ENCODE measurements at regions not wholly inside any gene's neighbourhood (a gene's known extent, or its start where the extent isn't known, plus 50 kb on each side); places are given as distances from the start of the nearest gene placed in this dataset.

- DNase-seq, result no peak
These were observed 235.8 kb upstream of the DCN start for GRCh38 chr12:91418221-91419090.

GRCh38 chr12:91417650-91418049 is 235.0 kb upstream of the DCN start:
- no peak for DNase-seq

DNA sequence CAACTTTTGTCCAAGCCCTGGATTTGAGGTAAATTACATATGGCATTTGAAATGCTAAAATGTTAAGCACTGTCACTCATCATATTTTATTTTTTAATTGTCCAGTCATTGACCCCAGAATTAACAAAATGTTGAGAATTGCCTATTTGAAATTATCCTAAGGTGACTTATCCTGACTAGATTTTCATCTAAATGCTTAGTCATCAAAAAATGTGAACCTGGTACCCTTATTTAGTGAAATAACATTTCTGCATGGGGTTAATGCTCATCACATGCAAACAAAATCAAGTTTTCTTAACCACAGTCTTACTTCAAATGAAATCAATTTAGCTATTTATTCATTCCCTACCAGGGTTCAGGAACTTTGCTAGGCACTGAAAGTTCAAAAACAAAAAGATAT is 232.0 kb upstream of the DCN start:
- DNase-seq, result no peak

- no peak for DNase-seq
These were observed 231.2 kb upstream of the DCN start for GRCh38 chr12:91413581-91414546.

DNA sequence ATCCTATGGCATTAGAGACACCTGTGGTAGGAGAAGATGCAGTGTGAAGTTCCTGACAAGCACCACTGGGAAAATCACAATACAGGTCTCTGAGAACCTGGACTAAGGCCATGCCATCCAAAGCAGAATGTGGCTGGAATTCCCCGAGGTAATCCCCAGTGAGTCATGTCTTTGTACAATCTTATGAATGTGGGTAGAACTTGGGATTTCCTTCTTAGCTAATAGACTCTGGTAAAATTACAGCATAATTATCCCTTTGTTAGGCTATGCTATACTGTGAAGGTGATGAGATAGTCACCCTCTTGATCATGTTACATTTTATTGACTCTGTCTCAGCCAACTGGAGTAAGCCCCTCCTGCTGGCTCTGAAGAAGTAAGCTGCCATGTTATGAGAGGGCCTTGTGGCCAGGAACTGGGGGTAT is 224.3 kb upstream of the DCN start:
- no peak for DNase-seq

DNA sequence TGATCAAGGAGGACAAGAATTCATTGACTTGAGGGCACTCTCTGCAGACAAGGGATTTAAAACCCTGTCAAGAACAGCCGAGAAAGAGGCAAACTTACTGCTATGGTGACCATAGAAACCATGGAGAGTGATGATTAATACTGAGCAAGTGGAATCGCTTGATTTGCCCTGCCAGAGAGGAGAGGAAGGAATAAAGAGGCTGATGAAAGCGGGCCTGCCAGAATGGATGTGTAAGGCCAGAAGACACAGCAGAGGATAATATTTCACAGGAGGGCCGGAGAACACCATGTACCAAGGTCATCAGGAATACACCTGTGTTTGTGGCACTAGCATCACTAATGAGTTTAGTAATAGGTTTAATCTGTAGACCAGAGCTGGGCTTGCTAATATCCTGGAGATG is 221.8 kb upstream of the DCN start:
- DNase-seq, result no peak

DNA sequence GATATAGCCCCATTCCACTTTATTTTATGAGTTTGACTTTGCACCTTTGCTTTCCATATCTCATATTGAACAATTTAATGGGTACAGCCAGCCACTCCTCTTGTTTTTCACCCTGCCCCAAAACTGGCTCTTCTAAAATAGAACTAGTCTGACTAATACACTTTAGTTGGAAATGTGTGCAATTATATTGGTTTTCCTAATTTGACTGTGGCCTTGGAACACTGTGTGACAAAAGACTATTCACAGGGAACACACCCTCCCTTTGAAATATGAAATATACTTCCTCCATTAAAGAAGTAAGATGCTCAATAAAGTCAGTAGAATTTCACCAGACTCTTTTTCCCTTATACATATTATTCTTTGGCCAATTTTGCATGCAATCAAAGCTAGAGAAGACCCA is 218.6 kb upstream of the DCN start:
- DNase-seq, result no peak

DNA sequence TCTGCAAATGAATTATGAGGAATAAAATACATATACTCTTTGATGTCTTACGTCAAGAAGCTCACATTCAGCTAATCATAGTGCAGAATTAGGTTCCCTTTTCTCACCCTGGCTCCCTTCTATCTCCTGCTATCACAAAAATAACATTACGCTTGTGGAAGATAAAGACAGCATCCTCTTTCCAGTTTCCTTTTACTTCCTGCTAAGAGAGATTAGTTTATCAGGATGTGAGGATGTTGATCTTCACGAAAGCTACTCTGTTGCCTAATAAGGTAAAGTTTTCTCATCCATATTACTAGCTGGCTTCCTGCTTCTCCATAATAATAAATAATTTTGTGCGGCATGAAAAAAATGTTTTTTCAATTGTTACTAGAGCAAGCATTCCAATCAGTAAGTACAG is 217.7 kb upstream of the DCN start:
- no peak for DNase-seq

DNA sequence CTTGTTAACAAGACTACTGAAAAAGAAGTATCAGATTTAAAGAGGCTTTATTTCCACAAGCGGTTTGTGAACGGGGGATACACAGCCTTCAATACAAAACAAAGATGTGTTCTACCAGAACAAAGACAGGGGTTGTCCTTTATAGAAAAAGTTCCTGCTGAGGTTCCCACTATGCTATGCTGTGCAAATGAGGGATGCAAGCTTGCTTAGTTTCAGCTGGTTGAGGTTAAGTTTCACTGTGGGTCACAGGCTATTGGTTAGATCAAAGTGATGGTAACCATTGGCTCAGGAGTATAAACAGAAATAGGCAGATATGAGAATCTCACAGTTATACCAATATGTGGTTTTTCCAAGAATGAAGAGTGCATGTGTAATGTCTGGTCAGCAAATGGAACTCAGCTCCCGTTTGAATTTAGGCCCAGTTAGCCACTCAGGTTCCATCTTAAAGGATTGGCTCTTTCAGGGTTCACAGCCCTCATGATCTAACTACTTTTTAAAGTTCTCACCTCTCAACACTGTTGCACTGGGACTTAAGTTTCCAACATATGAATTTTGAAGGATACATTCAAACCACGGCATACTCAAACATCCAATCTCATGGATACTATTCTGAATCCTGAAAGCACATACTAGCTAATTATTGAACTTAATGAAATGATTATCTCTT is 215.4 kb upstream of the DCN start:
- DNase-seq, result no peak

GRCh38 chr12:91396293-91396692 is 213.7 kb upstream of the DCN start:
- no peak for DNase-seq

- DNase-seq, result no peak
These were observed 213.1 kb upstream of the DCN start for GRCh38 chr12:91395628-91396135.

GRCh38 chr12:91394903-91395302 is 212.3 kb upstream of the DCN start:
- no peak for DNase-seq

DNA sequence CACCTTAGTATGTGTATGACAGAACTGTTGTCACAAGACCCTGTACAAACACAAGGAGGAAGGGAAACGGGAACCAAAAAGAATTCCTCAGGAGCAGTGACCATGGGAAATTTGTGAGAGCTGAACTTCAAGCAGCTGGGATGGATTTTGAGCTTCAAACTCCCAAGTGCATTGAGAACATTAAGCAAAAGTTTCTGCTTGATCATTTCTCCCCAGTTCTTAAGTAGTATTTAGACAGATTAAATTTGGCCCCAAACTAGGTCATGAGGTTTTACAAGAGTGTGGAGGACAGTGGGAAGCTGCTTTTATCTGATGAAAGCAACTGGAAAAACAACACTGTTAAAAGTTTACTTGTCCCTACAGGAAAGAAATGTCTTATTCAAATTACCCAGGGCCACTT is 206.0 kb upstream of the DCN start:
- no peak for DNase-seq

- no peak for DNase-seq
These were observed 205.0 kb upstream of the DCN start for GRCh38 chr12:91387461-91388134.

DNA sequence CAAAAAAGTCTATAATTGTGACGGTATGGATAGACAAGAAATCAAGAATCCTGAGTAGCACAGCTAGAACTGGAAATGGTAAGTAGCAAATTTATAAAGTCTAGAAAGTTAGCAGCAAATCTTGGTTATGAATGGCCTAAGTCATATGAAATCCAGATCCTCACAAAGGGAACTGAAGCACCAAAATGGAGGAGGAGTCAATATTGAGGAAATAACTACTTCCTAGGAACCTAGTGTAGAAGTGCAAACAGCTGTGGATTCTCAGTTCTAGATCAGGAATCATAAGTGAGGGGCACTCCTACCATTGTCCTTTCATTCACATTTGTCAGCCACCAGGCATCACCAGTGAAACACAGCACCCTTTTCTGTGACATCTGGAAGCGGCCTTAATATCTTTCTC is 202.2 kb upstream of the DCN start:
- no peak for DNase-seq

GRCh38 chr12:91384366-91384765 is 201.7 kb upstream of the DCN start:
- no peak for DNase-seq

DNA sequence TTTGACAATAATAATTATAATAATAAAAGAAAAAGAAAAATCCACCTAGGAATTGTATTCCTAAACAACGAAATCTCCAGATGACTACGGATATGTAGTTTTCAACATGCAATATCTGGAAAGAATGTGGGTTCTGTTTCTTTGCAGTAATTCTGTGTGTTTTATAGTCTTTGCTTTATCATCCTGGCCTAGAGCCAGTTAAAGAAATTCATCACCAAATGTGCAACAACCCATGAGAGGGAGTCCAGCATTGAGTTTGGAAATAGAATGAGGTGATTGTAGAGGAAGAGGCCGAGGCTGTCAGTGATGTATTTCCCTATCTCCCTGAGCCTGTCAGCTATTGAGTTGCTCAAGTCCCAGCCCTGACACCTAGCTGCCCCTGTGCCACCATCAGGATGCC is 200.5 kb upstream of the DCN start:
- DNase-seq, result no peak

DNA sequence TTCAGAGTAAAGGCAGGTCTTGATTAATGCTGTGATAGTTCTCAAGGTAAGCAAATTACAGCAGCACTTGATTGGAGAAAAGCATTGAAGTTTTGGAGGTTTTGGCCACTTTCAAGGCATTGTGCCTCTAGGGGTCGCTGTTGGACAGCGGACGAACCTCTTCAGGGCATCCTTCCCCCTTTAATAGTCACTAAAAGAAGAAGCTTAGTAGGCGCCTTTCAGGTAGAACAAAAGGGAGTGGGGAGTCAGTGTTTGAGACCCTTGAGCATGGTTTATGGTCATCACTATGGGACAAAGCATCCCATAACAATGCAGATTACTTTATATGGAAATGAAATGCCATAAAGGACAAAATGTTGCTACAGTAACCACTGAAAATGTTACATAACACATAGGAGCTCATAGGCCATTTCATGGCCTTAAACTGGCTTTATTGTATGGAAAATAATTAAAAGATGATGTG is 199.5 kb upstream of the DCN start:
- peak; percentile 79 for DNase-seq

GRCh38 chr12:91381309-91381804 is 198.7 kb upstream of the DCN start:
- no peak for DNase-seq

GRCh38 chr12:91380631-91381030 is 198.0 kb upstream of the DCN start:
- no peak for DNase-seq

DNA sequence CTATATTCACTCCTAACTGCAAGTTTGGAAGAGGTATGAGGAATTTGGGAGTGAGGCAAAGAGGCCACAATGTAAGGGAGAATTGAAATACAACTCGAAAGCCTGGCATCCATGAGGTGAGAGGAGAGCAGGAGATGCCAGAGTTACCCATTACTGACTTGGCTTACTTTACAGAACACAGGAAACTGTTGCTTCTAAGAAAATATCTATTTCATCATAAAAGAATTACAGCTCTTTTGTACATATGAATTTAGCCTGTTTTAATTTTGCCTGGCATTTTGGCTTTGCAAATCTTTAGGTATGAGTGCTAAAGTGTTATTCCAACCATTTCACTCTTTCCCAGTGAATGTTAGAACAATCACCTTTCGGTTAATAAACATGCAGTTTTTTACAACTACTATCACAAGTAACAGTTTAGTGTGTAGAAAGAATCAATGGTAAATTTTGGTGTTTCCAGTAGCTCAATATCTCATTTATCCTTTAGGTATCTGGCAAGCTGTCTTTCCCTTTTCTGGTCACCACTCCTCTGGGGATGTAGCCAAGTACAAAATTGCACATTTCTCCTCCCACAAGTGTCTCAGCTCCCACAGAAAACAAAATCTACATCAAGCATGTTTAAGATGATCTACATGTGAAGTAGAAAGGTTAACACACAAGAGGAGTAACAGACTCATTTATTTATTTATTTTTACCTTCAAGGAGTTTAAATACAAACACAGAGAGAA is 196.6 kb upstream of the DCN start:
- no peak for DNase-seq

DNA sequence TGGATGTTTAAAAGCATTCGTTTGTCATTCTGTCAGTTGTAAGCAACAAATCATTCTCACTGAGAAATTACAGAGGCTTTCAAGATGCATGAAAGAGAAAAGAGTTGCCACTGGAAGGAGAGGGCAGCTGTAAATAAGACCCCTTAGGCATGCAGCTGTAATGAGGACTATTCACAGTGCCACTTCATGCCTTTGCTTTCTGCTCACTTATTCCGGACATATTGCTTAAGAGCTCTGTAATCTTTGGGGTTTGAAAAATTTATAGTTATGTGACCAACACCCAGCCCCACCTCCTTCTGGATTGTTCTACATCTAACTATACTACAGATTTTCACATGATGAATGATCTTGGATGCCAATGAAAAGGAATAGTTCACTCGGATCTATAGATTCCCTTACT is 194.8 kb upstream of the DCN start:
- no peak for DNase-seq

All from stimulated activated CD4-positive, alpha-beta T cell treated with anti-CD3 and anti-CD28 coated beads, Interleukin-1b, Interleukin-23, amount 100 ng/mL, for 48 hours (primary cell).